K562 (cell line): ENCODE measurements at regions not wholly inside any gene's neighbourhood (a gene's known extent, or its start where the extent isn't known, plus 50 kb on each side); places are given as distances from the start of the nearest gene placed in this dataset.
A peak's percentile ranks its signal among the peaks of the same experiment; 100 is the strongest.

Experiments
- ATAC-seq: fragments of 200-7000 bp; cut with Tn5 transposase; 3 replicates; pipeline ENCODE4 v1.9.1; 2020; ENCODE audit warnings: moderate library complexity
- BruUV-seq: library from RNA; stranded (reverse); fragments of 400-500 nt; replicated peaks from 2 replicates; lab custom pipeline; 2021; lab: Mats Ljungman, UMichigan
- CTCF ChIA-PET: fragments of 300-600 bp; formaldehyde crosslinking; extraction: SDS; loops from one replicate; lab custom pipeline; 2021; ENCODE audit warnings: low intra/inter-chr PET ratio; lab: Yijun Ruan, JAX
- POLR2A ChIA-PET: fragments of 300-600, 350-650 bp; sonication (Branson Sonifier 250); formaldehyde crosslinking; extraction: SDS; loops from one replicate; lab custom pipeline; 2021; ENCODE audit warnings: antibody characterized with exemption, inconsistent platforms; lab: Yijun Ruan, JAX
- DNase-seq, 4 experiments: peaks; one replicate each; pipeline versions ENCODE4 v3.0.0 to v3.0.0-alpha.2; 2011 to 2018; ENCODE audit warnings: low spot score in 3 of 4, mixed read lengths in 3 of 4; ENCODE audit errors: extremely low read depth in 1 of 4
- FAIRE-seq: peaks from 2 replicates; lab custom pipeline; 2011; peaks lifted over from hg19 to GRCh38; lab: Jason Lieb, UNC
- H2AFZ ChIP-seq: 2 replicates; pipeline ENCODE4 v1.6.0; 2011; ENCODE audit warnings: low read depth, low read length, control low read depth, inconsistent platforms
- H3K27ac ChIP-seq: fragments of 200-600 bp; 3 replicates; pipeline ENCODE4 v1.8.0; 2011; ENCODE audit warnings: low read depth, mild to moderate bottlenecking, control low read depth, inconsistent platforms, low read length, moderate library complexity, mixed read lengths; ENCODE audit errors: extremely low read depth
- H3K27me3 ChIP-seq, 2 experiments: fragments of 300-600 bp in 1 of 2; 2 replicates in 1 of 2; 3 replicates in 1 of 2; pipeline versions ENCODE4 v1.6.0 to v1.8.0; 2011; ENCODE audit warnings: inconsistent platforms in 2 of 2, low read length in 2 of 2, mild to moderate bottlenecking in 1 of 2, mixed read lengths in 1 of 2, moderate library complexity in 1 of 2; ENCODE audit not compliant: control insufficient read depth in 2 of 2, insufficient read depth in 2 of 2
- H3K36me3 ChIP-seq: fragments of 300-600 bp; 3 replicates; pipeline ENCODE4 v1.8.0; 2011; ENCODE audit warnings: mild to moderate bottlenecking, low read length, inconsistent platforms; ENCODE audit not compliant: control insufficient read depth, insufficient read depth
- H3K4me1 ChIP-seq, 2 experiments: fragments of 200-600 bp in 1 of 2; replicated peaks in 1 of 2; 2 replicates in 1 of 2; 3 replicates in 1 of 2; pipeline versions ENCODE4 v1.5.1 to v1.8.0; 2011; ENCODE audit warnings: inconsistent platforms in 2 of 2, low read length in 2 of 2, mild to moderate bottlenecking in 1 of 2, mixed read lengths in 1 of 2, moderate library complexity in 1 of 2; ENCODE audit not compliant: control insufficient read depth in 2 of 2, insufficient read depth in 2 of 2
- H3K4me2 ChIP-seq: 2 replicates; pipeline ENCODE4 v1.6.1; 2011; ENCODE audit warnings: low read length, control low read depth, inconsistent platforms, mixed read lengths; ENCODE audit not compliant: insufficient read depth
- H3K4me3 ChIP-seq: fragments of 200-600 bp; sonication (generic), shearing (Covaris generic); 2 replicates; pipeline ENCODE4 v1.5.1; 2016; ENCODE audit warnings: control low read depth, inconsistent platforms
- H3K79me2 ChIP-seq: fragments of 200-600 bp; 3 replicates; pipeline ENCODE4 v1.8.0; 2011; ENCODE audit warnings: low read length, inconsistent platforms; ENCODE audit not compliant: control insufficient read depth, insufficient read depth
- H3K9ac ChIP-seq, 2 experiments: 2 replicates each; pipeline versions ENCODE4 v1.6.0 to v1.6.1; 2011; ENCODE audit warnings: low read depth in 2 of 2, low read length in 2 of 2, control low read depth in 1 of 2, inconsistent platforms in 1 of 2, mild to moderate bottlenecking in 1 of 2, mixed read lengths in 1 of 2; ENCODE audit not compliant: insufficient read depth in 1 of 2
- H3K9me1 ChIP-seq: one replicate; pipeline ENCODE4 v1.6.0; 2011; ENCODE audit warnings: inconsistent platforms, mild to moderate bottlenecking, low read length, moderate library complexity; ENCODE audit not compliant: control insufficient read depth, insufficient read depth
- H3K9me3 ChIP-seq: replicated peaks from 2 replicates; pipeline ENCODE4 v1.5.1; 2011; ENCODE audit warnings: low read depth, low read length, inconsistent platforms; ENCODE audit not compliant: control insufficient read depth, insufficient read depth
- H4K20me1 ChIP-seq: replicated peaks from 2 replicates; pipeline ENCODE4 v1.6.1; 2011; ENCODE audit warnings: low read length, inconsistent platforms, mixed read lengths; ENCODE audit not compliant: control insufficient read depth, insufficient read depth
- BRCA1 ChIP-seq, 2 experiments: fragments of 450-650 bp in 1 of 2; sonication (generic) in 1 of 2; formaldehyde crosslinking in 1 of 2; IDR thresholded peaks; 2 replicates each; pipeline versions ENCODE4 v1.5.0 to v1.6.1; 2017 to 2020; ENCODE audit warnings: mild to moderate bottlenecking in 1 of 2, missing genetic modification reagents in 1 of 2
- KLF1 ChIP-seq: fragments of 450-650 bp; IDR thresholded peaks from 2 replicates; pipeline ENCODE4 v1.6.1; 2016; ENCODE audit warnings: missing genetic modification characterization, missing compliant biosample characterization
- SIN3B ChIP-seq: fragments of 450-650 bp; IDR thresholded peaks from 2 replicates; pipeline ENCODE4 v1.6.1; 2017; ENCODE audit warnings: low read depth, mild to moderate bottlenecking, moderate library complexity
- ZNF24 ChIP-seq: fragments of 450-650 bp; IDR thresholded peaks from 2 replicates; pipeline ENCODE4 v1.6.1; 2016
- ZNF311 ChIP-seq: fragments of 250-450 bp; sonication (Bioruptor Pico); IDR thresholded peaks from 2 replicates; pipeline ENCODE4 v1.4.0; 2020; ENCODE audit warnings: mild to moderate bottlenecking, moderate library complexity
- ZNF57 ChIP-seq: fragments of 450-650 bp; formaldehyde crosslinking; IDR thresholded peaks from 2 replicates; pipeline ENCODE4 v1.4.0; 2020; ENCODE audit warnings: mild to moderate bottlenecking, moderate library complexity
- WGBS: fragments of 100-300 bp; shearing (Covaris generic); methylation state at CpG from one replicate; pipeline ENCODE4 v1.1.6; 2016; ENCODE audit warnings: low coverage, mixed read lengths; ENCODE audit not compliant: insufficient coverage; ENCODE audit errors: missing lambda C conversion rate; 5-methylcytosine and 5-hydroxymethylcytosine counted together
- in situ Hi-C: fragments of 300-500 bp; cut with MboI; formaldehyde crosslinking; loops from 4 replicates; pipeline ENCODE4 v1.15.0; 2018; ENCODE audit warnings: inconsistent platforms, mixed read lengths
- intact Hi-C: fragments of 100-400 bp; cut with micrococcal nuclease; formaldehyde crosslinking; loops from 2 replicates; pipeline ENCODE4 v1.14.2; 2022
- TF ChIP-seq, protein P1 (sequence below): IDR thresholded peaks from 2 replicates; pipeline ENCODE4 v1.6.1; 2011; ENCODE audit not compliant: insufficient read length; ENCODE audit errors: extremely low read depth
- TF ChIP-seq, protein P2 (sequence below): fragments of 250-450 bp; sonication (Bioruptor Pico); IDR thresholded peaks from 2 replicates; pipeline ENCODE4 v1.5.1; 2021; ENCODE audit warnings: mild to moderate bottlenecking

DNA sequence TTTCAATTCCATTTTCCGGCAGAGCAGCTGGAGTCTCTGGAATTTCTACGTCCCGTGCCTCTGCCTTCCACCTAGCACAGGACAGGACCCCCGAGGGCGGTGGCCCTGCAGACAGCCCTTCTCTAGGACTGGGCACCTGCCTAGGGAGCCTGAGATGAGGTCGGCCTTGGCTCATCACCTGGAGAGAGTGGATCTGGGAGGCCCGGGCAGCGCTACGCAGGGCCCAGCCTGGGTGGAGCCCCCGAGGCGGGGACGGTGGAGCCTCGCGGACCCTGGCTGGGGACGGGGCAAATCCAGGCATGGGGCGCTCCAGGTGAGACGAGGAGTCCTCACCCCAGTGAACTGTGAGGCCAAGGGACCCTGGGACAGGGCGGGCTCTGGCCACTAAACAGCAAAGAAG lies 114.5 kb downstream of the MTRR start:
- intact Hi-C loops (no loop called here), in situ Hi-C loops (no loop called here)
- ATAC-seq (peak; percentile 74), FAIRE-seq (no peak), DNase-seq (no peak)
- H3K27ac ChIP-seq, result no peak overlapping the region
- H3K27me3 ChIP-seq, result 0 out of 5 replicates have a peak, but pooled peaks cover 0 to 4% of the 10 kb centered on the region in 2 experiments
- no peak overlapping the region for H3K4me2 ChIP-seq
- no peak overlapping the region for H3K9ac ChIP-seq
- BruUV-seq, result no TSS peak
- CTCF ChIA-PET, result no interaction called here
- H3K4me1 ChIP-seq, result peaks cover 4% of the 10 kb centered on the region in 2 experiments; a peak in 1 of 5 replicates
- no peaks in the 10 kb centered on the region for H3K9me3 ChIP-seq
- POLR2A ChIA-PET, result interaction anchor here (0.7 kb wide), 1 partner anchor 29 kb away, joined by 3 read pairs; no protein-coding TSS in a partner anchor
- H3K36me3 ChIP-seq, result no peaks in the 10 kb centered on the region
- 23% methylated on average over 18 of the region's 18 CpGs for WGBS
- no peaks in the 10 kb centered on the region for H3K79me2 ChIP-seq
- peak overlapping the region; percentile 37; the same call in 1 of the 2 replicates for H2AFZ ChIP-seq
- no peak overlapping the region for H3K4me3 ChIP-seq
- no peaks in the 10 kb centered on the region for H4K20me1 ChIP-seq
- TF ChIP-seq, protein P1, sequence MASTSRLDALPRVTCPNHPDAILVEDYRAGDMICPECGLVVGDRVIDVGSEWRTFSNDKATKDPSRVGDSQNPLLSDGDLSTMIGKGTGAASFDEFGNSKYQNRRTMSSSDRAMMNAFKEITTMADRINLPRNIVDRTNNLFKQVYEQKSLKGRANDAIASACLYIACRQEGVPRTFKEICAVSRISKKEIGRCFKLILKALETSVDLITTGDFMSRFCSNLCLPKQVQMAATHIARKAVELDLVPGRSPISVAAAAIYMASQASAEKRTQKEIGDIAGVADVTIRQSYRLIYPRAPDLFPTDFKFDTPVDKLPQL, result no peak
- TF ChIP-seq BRCA1 (IDR thresholded peaks at IDR 0.05) (no peak), BRCA1 (CRISPR knock-in tag; IDR thresholded peaks at IDR 0.05) (no peak), KLF1 (tag) (no peak), ZNF311 (CRISPR knock-in tag) (no peak), ZNF57 (CRISPR knock-in tag) (no peak), ZNF24 (no peak), SIN3B (no peak)
- TF ChIP-seq, protein P2, sequence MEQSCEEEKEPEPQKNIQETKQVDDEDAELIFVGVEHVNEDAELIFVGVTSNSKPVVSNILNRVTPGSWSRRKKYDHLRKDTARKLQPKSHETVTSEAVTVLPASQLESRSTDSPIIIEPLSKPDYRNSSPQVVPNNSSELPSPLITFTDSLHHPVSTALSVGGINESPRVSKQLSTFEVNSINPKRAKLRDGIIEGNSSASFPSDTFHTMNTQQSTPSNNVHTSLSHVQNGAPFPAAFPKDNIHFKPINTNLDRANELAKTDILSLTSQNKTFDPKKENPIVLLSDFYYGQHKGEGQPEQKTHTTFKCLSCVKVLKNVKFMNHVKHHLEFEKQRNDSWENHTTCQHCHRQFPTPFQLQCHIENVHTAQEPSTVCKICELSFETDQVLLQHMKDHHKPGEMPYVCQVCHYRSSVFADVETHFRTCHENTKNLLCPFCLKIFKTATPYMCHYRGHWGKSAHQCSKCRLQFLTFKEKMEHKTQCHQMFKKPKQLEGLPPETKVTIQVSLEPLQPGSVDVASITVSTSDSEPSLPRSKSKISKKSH (CRISPR knock-in tag), result no peak
- no peaks in the 10 kb centered on the region for H3K9me1 ChIP-seq
